Spleen (tissue), 11 donors: ENCODE measurements at regions not wholly inside any gene's neighbourhood (a gene's known extent, or its start where the extent isn't known, plus 50 kb on each side); places are given as distances from the start of the nearest gene placed in this dataset.

Experiments
- DNase-seq: peaks from one replicate; pipeline ENCODE4 v3.0.0-alpha.2; 2020
- H3K27ac ChIP-seq, 8 donors: fragments of 200-600 bp; sonication (generic) in 7 of 8; 1 replicate in 4 of 8; 2 replicates in 4 of 8; pipeline versions ENCODE4 v1.5.0 to v1.8.0; 2016 to 2021; ENCODE audit warnings: inconsistent platforms in 4 of 8, mild to moderate bottlenecking in 4 of 8, moderate library complexity in 1 of 8
- H3K27me3 ChIP-seq, 7 donors: fragments of 200-600 bp; sonication (generic) in 6 of 7; replicated peaks in 1 of 7; 1 replicate in 4 of 7; 2 replicates in 3 of 7; pipeline versions ENCODE4 v1.5.0 to v1.8.0; 2016 to 2021; ENCODE audit warnings: inconsistent platforms in 3 of 7, mild to moderate bottlenecking in 1 of 7
- H3K36me3 ChIP-seq, 6 donors: fragments of 200-600 bp; sonication (generic) in 5 of 6; 1 replicate in 4 of 6; 2 replicates in 2 of 6; pipeline versions ENCODE4 v1.5.0 to v1.8.0; 2016 to 2021; ENCODE audit warnings: inconsistent platforms in 2 of 6
- H3K4me1 ChIP-seq, 6 donors: fragments of 200-600 bp; sonication (generic) in 5 of 6; 1 replicate in 3 of 6; 2 replicates in 3 of 6; pipeline versions ENCODE4 v1.5.0 to v1.8.0; 2016 to 2021; ENCODE audit warnings: inconsistent platforms in 3 of 6
- H3K4me3 ChIP-seq, 8 donors: fragments of 200-600 bp; sonication (generic) in 7 of 8; 1 replicate in 4 of 8; 2 replicates in 4 of 8; pipeline versions ENCODE4 v1.5.0 to v1.8.0; 2016 to 2021; ENCODE audit warnings: inconsistent platforms in 4 of 8, mild to moderate bottlenecking in 4 of 8, moderate library complexity in 2 of 8
- H3K9me3 ChIP-seq, 8 donors: fragments of 200-600 bp; sonication (generic) in 7 of 8; 1 replicate in 4 of 8; 2 replicates in 4 of 8; pipeline versions ENCODE4 v1.5.0 to v1.8.0; 2016 to 2021; ENCODE audit warnings: inconsistent platforms in 4 of 8
- POLR2A ChIP-seq, 3 donors: fragments of 450-650 bp; IDR thresholded peaks; one replicate each; pipeline ENCODE4 v1.5.1; 2017; ENCODE audit warnings: antibody characterized with exemption in 3 of 3, mild to moderate bottlenecking in 1 of 3
- POLR2AphosphoS5 ChIP-seq, 3 donors: sonication (generic); formaldehyde crosslinking; IDR thresholded peaks; one replicate each; pipeline ENCODE4 v1.5.1; 2017; ENCODE audit warnings: antibody characterized with exemption in 3 of 3
- WGBS, 5 donors: extraction: QIAGEN DNeasy Blood & Tissue Kit in 3 of 5; methylation state at CpG; one replicate each; pipeline versions ENCODE4 v1.1.5 to v1.1.7; 2013 to 2018; 5-methylcytosine and 5-hydroxymethylcytosine counted together
- intact Hi-C: fragments of 100-400 bp; cut with DNase I; formaldehyde crosslinking; loops from one replicate; pipeline ENCODE4 v1.15.0; 2023; ENCODE audit warnings: low total_unique reads
- TF ChIP-seq, protein P1 (sequence below), 11 experiments: fragments of 200-600 bp in 7 of 11; fragments of 450-650 bp in 4 of 11; sonication (generic) in 4 of 11; IDR thresholded peaks in 8 of 11; conservative IDR thresholded peaks in 3 of 11; 1 replicate in 7 of 11; 2 replicates in 4 of 11; pipeline versions ENCODE4 v1.4.0 to v1.8.0; 2016 to 2021; ENCODE audit warnings: antibody characterized with exemption in 11 of 11, inconsistent platforms in 4 of 11, mild to moderate bottlenecking in 1 of 11
- donor health status: healthy with polysubstance abuse.
- donor health status: DM: no; HTN: no; CAD: no; lungs with moderate emphysema.
- donor health status: DM: no; HTN: no; CAD: no.
- donor health status: Bipolar disorder and iron deficiency.
- donor health status: healthy.
- donor health status: DM: no; HTN: no; CAD: no.
- donor health status: DM: yes; HTN: yes; CAD: no.

- 75 to 86% (median 85%) methylated on average over 3 of the region's 3 CpGs for WGBS, 5 donors
- intact Hi-C loops: no loop called here
- no peak for DNase-seq
- Histone ChIP-seq H3K36me3 (no peaks in the 10 kb centered on the region), H3K27me3 (no peaks in the 10 kb centered on the region), H3K4me3 (no peak overlapping the region), H3K4me1 (no peaks in the 10 kb centered on the region), H3K27ac (no peak overlapping the region), H3K9me3 (peaks cover 0 to 28% (median 15%) of the 10 kb centered on the region in 8 donors)
- TF ChIP-seq, protein P1, sequence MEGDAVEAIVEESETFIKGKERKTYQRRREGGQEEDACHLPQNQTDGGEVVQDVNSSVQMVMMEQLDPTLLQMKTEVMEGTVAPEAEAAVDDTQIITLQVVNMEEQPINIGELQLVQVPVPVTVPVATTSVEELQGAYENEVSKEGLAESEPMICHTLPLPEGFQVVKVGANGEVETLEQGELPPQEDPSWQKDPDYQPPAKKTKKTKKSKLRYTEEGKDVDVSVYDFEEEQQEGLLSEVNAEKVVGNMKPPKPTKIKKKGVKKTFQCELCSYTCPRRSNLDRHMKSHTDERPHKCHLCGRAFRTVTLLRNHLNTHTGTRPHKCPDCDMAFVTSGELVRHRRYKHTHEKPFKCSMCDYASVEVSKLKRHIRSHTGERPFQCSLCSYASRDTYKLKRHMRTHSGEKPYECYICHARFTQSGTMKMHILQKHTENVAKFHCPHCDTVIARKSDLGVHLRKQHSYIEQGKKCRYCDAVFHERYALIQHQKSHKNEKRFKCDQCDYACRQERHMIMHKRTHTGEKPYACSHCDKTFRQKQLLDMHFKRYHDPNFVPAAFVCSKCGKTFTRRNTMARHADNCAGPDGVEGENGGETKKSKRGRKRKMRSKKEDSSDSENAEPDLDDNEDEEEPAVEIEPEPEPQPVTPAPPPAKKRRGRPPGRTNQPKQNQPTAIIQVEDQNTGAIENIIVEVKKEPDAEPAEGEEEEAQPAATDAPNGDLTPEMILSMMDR (IDR thresholded peaks at IDR 0.05 in 8 of 11, conservative IDR thresholded peaks at IDR 0.05 in 3 of 11): no peak
- TF ChIP-seq POLR2A (IDR thresholded peaks at IDR 0.05): no peak
- no peak for TF ChIP-seq POLR2AphosphoS5 (IDR thresholded peaks at IDR 0.05)
These were observed 201.1 kb upstream of the ARGLU1 start for GRCh38 chr13:106768991-106769390.

GRCh38 chr13:106762708-106763107 is 194.8 kb upstream of the ARGLU1 start:
- Histone ChIP-seq H3K27ac (no peak overlapping the region), H3K27me3 (no peaks in the 10 kb centered on the region), H3K4me3 (no peak overlapping the region), H3K4me1 (no peaks in the 10 kb centered on the region), H3K9me3 (peaks cover 0 to 18% (median 10%) of the 10 kb centered on the region in 8 donors), H3K36me3 (no peaks in the 10 kb centered on the region)
- intact Hi-C loops: no loop called here
- 87 to 95% (median 91%) methylated on average over 3 of the region's 3 CpGs for WGBS, 5 donors
- DNase-seq: no peak
- TF ChIP-seq POLR2A (IDR thresholded peaks at IDR 0.05): no peak

DNA sequence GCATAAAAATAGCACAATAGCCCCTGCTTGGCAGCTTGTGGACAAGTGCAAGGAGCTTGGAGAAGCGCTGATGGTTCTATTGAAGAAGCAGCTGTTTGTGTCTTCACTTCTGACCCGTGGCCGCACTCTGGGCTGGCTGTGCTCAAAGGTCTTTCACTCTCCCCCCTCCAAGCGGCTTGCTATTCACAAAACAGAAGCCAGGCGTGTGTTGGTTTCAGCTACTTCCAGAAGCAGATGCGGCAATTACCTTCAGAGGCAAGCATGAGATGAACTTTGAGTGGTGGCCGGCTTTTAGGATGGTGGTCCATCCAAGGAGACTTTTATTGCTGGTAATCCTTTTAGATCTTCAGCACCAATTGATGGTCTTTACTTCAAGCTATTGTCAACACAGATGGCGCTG is 188.5 kb upstream of the ARGLU1 start:
- Histone ChIP-seq H3K9me3 (no peaks in the 10 kb centered on the region), H3K36me3 (no peaks in the 10 kb centered on the region), H3K27ac (no peak overlapping the region), H3K27me3 (no peaks in the 10 kb centered on the region), H3K4me3 (no peak overlapping the region), H3K4me1 (peaks cover 0 to 7% (median 2%) of the 10 kb centered on the region in 6 donors)
- WGBS, 5 donors: 83 to 90% (median 86%) methylated on average over 8 of the region's 8 CpGs
- DNase-seq: no peak
- intact Hi-C loops: no loop called here
- TF ChIP-seq POLR2A (IDR thresholded peaks at IDR 0.05): no peak

DNA sequence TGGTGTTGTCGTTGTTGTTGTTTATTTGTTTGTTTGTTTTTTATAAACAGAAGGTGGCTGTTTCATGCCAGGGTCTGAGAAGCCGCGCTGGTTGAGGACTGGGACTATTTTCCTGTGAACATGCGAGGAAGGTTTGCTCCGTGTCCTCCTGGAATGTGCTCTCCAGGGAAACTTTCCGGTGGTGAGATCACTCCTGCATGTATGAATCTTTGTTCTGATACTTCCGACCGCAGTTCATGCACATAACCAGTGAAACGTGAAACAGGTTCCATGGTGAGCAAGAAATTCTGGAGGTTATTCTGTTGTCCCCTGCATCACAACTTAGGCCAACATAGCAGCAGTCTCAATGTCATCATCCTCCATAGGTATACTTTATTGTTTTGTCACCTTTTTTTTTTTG is 187.6 kb upstream of the ARGLU1 start:
- intact Hi-C loops: no loop called here
- Histone ChIP-seq H3K4me1 (peaks cover 0 to 7% (median 2%) of the 10 kb centered on the region in 6 donors), H3K27ac (no peak overlapping the region), H3K9me3 (no peaks in the 10 kb centered on the region), H3K27me3 (no peaks in the 10 kb centered on the region), H3K36me3 (no peaks in the 10 kb centered on the region), H3K4me3 (no peak overlapping the region)
- 90 to 95% (median 93%) methylated on average over 9 of the region's 9 CpGs for WGBS, 5 donors
- TF ChIP-seq, protein P1 (IDR thresholded peaks at IDR 0.05 in 8 of 11, conservative IDR thresholded peaks at IDR 0.05 in 3 of 11): no peak
- TF ChIP-seq POLR2A (IDR thresholded peaks at IDR 0.05) (no peak), POLR2AphosphoS5 (IDR thresholded peaks at IDR 0.05) (no peak)
- DNase-seq: no peak

DNA sequence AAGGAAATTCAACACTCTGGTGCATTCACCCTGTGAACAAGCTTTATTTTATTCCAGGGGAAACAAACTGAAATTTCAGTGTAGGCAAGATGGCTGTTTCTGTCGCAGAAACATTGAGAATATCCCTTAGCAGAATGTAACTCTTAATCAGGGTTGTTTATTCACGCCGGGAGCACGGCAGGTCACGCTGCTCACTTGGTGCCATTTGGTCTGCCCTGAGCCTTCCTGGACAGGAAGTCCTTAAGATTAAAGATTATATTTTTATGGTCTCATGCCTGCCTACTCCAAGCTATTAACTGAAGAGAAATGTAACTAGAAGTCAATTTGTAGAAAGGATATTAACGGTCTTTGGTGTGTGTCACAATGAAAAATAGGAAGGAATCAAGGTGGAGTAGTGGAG is 185.3 kb upstream of the ARGLU1 start:
- Histone ChIP-seq H3K4me1 (peaks cover 0 to 7% (median 2%) of the 10 kb centered on the region in 6 donors), H3K36me3 (no peaks in the 10 kb centered on the region), H3K4me3 (no peak overlapping the region), H3K27me3 (no peaks in the 10 kb centered on the region), H3K27ac (peak overlapping the region in 6 of 8 donors; percentile 42 to 63 (median 54)), H3K9me3 (no peaks in the 10 kb centered on the region)
- WGBS, 5 donors: 4 to 15% (median 7%) methylated on average over 6 of the region's 6 CpGs
- no peak for DNase-seq
- TF ChIP-seq, protein P1 (IDR thresholded peaks at IDR 0.05 in 8 of 11, conservative IDR thresholded peaks at IDR 0.05 in 3 of 11): no peak
- TF ChIP-seq POLR2A (IDR thresholded peaks at IDR 0.05) (no peak), POLR2AphosphoS5 (IDR thresholded peaks at IDR 0.05) (peak in 1 of 3 donors; percentile 43)
- intact Hi-C loops: no loop called here
